HCT116 (cell line): ENCODE measurements at regions not wholly inside any gene's neighbourhood (a gene's known extent, or its start where the extent isn't known, plus 50 kb on each side); places are given as distances from the start of the nearest gene placed in this dataset.

ENCODE experiments used
- ATAC-seq: fragments of 200-7000 bp; cut with Tn5 transposase; 2 replicates; pipeline ENCODE4 v1.9.1; 2020; ENCODE audit warnings: mild to moderate bottlenecking, moderate library complexity
- BruUV-seq: library from RNA; stranded (reverse); fragments of 400-500 nt; replicated peaks from 2 replicates; lab custom pipeline; 2021; lab: Mats Ljungman, UMichigan
- CTCF ChIA-PET: fragments of 300-600 bp; sonication (Branson Sonifier 250); formaldehyde crosslinking; loops from one replicate; lab custom pipeline; 2021; ENCODE audit warnings: antibody characterized with exemption; lab: Charles Lee
- POLR2A ChIA-PET: fragments of 300-600, 350-600 bp; sonication (Branson Sonifier 250); formaldehyde crosslinking; loops from one replicate; lab custom pipeline; 2021; ENCODE audit warnings: antibody characterized with exemption; lab: Charles Lee
- RAD21 ChIA-PET, 2 experiments: fragments of 300-600 bp; sonication (Branson Sonifier 250); formaldehyde crosslinking; loops; one replicate each; lab custom pipeline; 2023; ENCODE audit warnings: low total read pairs in 2 of 2; ENCODE audit not compliant: uncharacterized antibody in 2 of 2, unreplicated experiment in 2 of 2, low non-redundant PET in 1 of 2; lab: Charles Lee
- DNase-seq: peaks from one replicate; pipeline ENCODE4 v3.0.0-alpha.2; 2010; ENCODE audit warnings: low read depth, low spot score
- H2AFZ ChIP-seq: fragments of 200-600 bp; shearing (Covaris generic), sonication (generic); 2 replicates; pipeline ENCODE4 v1.6.1; 2017; ENCODE audit warnings: low read depth, mixed run types, mixed read lengths, antibody characterized with exemption, low read length; ENCODE audit not compliant: poor library complexity, severe bottlenecking
- H3K27ac ChIP-seq: 2 replicates; pipeline ENCODE4 v1.5.1; 2012; ENCODE audit warnings: low read depth, low read length
- H3K27me3 ChIP-seq: fragments of 200-600 bp; sonication (generic); 2 replicates; pipeline ENCODE4 v1.6.1; 2016; ENCODE audit warnings: mixed run types, low read length, mixed read lengths; ENCODE audit not compliant: insufficient read depth
- H3K36me3 ChIP-seq, 2 experiments: fragments of 200-500 bp in 1 of 2; fragments of 200-600 bp in 1 of 2; sonication (Bioruptor generic) in 1 of 2; sonication (generic) in 1 of 2; 2 replicates each; pipeline versions ENCODE4 v1.5.1 to v1.6.1; 2014 to 2016; ENCODE audit warnings: low read length in 2 of 2, inconsistent platforms in 1 of 2, mixed read lengths in 1 of 2, mixed run types in 1 of 2; ENCODE audit not compliant: insufficient read depth in 2 of 2, control insufficient read depth in 1 of 2
- H3K4me1 ChIP-seq, 2 experiments: fragments of 200-600 bp in 1 of 2; sonication (generic) in 1 of 2; 2 replicates each; pipeline versions ENCODE4 v1.5.1 to v1.6.1; 2012 to 2017; ENCODE audit warnings: low read length in 2 of 2, inconsistent platforms in 1 of 2, mild to moderate bottlenecking in 1 of 2, mixed read lengths in 1 of 2, mixed run types in 1 of 2, moderate library complexity in 1 of 2; ENCODE audit not compliant: insufficient read depth in 2 of 2, control insufficient read depth in 1 of 2
- H3K4me2 ChIP-seq: fragments of 200-600 bp; sonication (generic); 2 replicates; pipeline ENCODE4 v1.6.1; 2017; ENCODE audit warnings: mixed run types, low read length, mixed read lengths
- H3K4me3 ChIP-seq, 2 experiments: fragments of 200-600 bp in 1 of 2; sonication (generic) in 1 of 2; replicated peaks in 1 of 2; 2 replicates each; pipeline ENCODE4 v1.5.1; 2011 to 2016; ENCODE audit warnings: low read length in 2 of 2, control low read depth in 1 of 2, low read depth in 1 of 2, mild to moderate bottlenecking in 1 of 2, mixed read lengths in 1 of 2, mixed run types in 1 of 2
- H3K79me2 ChIP-seq: fragments of 200-600 bp; sonication (generic); 2 replicates; pipeline ENCODE4 v1.6.1; 2017; ENCODE audit warnings: mild to moderate bottlenecking, mixed run types, low read length, moderate library complexity, mixed read lengths; ENCODE audit not compliant: insufficient read depth
- H3K9ac ChIP-seq: fragments of 200-600 bp; sonication (generic); 2 replicates; pipeline ENCODE4 v1.6.1; 2016; ENCODE audit warnings: low read length, mixed read lengths
- H3K9me2 ChIP-seq: fragments of 200-600 bp; sonication (generic), shearing (Covaris generic); 2 replicates; pipeline ENCODE4 v1.6.1; 2017; ENCODE audit warnings: mixed run types, mild to moderate bottlenecking, moderate library complexity; ENCODE audit not compliant: insufficient read depth
- H3K9me3 ChIP-seq, 2 experiments: fragments of 200-500 bp in 1 of 2; fragments of 200-600 bp in 1 of 2; sonication (Bioruptor generic) in 1 of 2; sonication (generic) in 1 of 2; 2 replicates each; pipeline ENCODE4 v1.6.1; 2014 to 2017; ENCODE audit warnings: low read length in 2 of 2, mixed read lengths in 2 of 2, inconsistent platforms in 1 of 2, low read depth in 1 of 2, mild to moderate bottlenecking in 1 of 2, mixed run types in 1 of 2, moderate library complexity in 1 of 2; ENCODE audit not compliant: control insufficient read depth in 1 of 2, insufficient read depth in 1 of 2
- H4K20me1 ChIP-seq: fragments of 200-600 bp; sonication (generic), shearing (Covaris generic); 2 replicates; pipeline ENCODE4 v1.6.1; 2017; ENCODE audit warnings: mixed run types, mild to moderate bottlenecking, moderate library complexity; ENCODE audit not compliant: insufficient read depth
- EGR1 ChIP-seq: IDR thresholded peaks from 2 replicates; pipeline ENCODE4 v1.6.1; 2012; ENCODE audit warnings: low read depth
- EZH2phosphoT487 ChIP-seq: fragments of 200-600 bp; IDR thresholded peaks from 2 replicates; pipeline ENCODE4 v1.6.1; 2018; ENCODE audit warnings: antibody characterized with exemption, borderline replicate concordance
- JUND ChIP-seq: IDR thresholded peaks from 2 replicates; pipeline ENCODE4 v1.6.1; 2012
- POLR2A ChIP-seq: IDR thresholded peaks from 2 replicates; pipeline ENCODE4 v1.7.0; 2011; ENCODE audit warnings: borderline replicate concordance; ENCODE audit not compliant: insufficient read depth, insufficient read length; ENCODE audit errors: extremely low read depth
- POLR2AphosphoS5 ChIP-seq: IDR thresholded peaks from 2 replicates; pipeline ENCODE4 v1.6.1; 2011; ENCODE audit warnings: mild to moderate bottlenecking, low read depth, low read length, moderate library complexity
- RAD21 ChIP-seq: IDR thresholded peaks from 2 replicates; pipeline ENCODE4 v1.6.1; 2012; ENCODE audit warnings: low read depth, mild to moderate bottlenecking
- SIN3A ChIP-seq: IDR thresholded peaks from 2 replicates; pipeline ENCODE4 v1.6.1; 2012; ENCODE audit warnings: low read depth
- SRF ChIP-seq: IDR thresholded peaks from 2 replicates; pipeline ENCODE4 v1.6.1; 2012; ENCODE audit warnings: low read depth
- TCF7L2 ChIP-seq: IDR thresholded peaks from 2 replicates; pipeline ENCODE4 v1.7.0; 2011; ENCODE audit warnings: borderline replicate concordance, inconsistent platforms; ENCODE audit not compliant: insufficient read depth, insufficient read length; ENCODE audit errors: extremely low read depth
- YY1 ChIP-seq: IDR thresholded peaks from 2 replicates; pipeline ENCODE4 v1.6.1; 2011; ENCODE audit warnings: low read length, low read depth, moderate library complexity, mild to moderate bottlenecking; ENCODE audit not compliant: insufficient replicate concordance; ENCODE audit errors: extremely low read depth
- ZFX ChIP-seq: fragments of 450-650 bp; IDR thresholded peaks from 2 replicates; pipeline ENCODE4 v1.6.1; 2017
- intact Hi-C: fragments of 100-400 bp; cut with micrococcal nuclease; formaldehyde crosslinking; loops from 2 replicates; pipeline ENCODE4 v1.10.0; 2022
- TF ChIP-seq, protein P1 (sequence below): IDR thresholded peaks from 2 replicates; pipeline ENCODE4 v1.6.1; 2012; ENCODE audit warnings: low read depth
- TF ChIP-seq, protein P2 (sequence below): IDR thresholded peaks from 2 replicates; pipeline ENCODE4 v1.6.1; 2011; ENCODE audit warnings: mild to moderate bottlenecking, low read length, moderate library complexity; ENCODE audit not compliant: insufficient replicate concordance; ENCODE audit errors: extremely low read depth

DNA sequence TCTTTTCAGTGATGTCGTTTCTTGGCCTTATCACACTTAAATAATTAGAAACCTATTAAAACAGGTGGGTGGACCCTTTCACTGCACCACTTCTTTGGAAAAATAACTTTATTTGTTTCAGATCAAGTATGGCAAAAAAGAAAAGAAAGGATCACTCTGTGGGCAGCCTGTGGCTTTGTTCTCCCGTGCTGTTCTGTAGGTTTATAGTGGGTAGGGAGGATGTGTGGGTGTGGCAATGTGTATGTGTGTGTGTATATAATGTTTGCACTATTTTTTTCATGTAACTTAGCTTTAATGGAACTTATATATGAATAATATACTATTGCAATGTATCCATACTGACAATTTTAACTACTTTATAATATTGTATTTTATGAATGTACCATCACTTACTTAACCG is 85.9 kb downstream of the ACTBL2 start:
- TF ChIP-seq EGR1 = no peak
- TF ChIP-seq, protein P1, sequence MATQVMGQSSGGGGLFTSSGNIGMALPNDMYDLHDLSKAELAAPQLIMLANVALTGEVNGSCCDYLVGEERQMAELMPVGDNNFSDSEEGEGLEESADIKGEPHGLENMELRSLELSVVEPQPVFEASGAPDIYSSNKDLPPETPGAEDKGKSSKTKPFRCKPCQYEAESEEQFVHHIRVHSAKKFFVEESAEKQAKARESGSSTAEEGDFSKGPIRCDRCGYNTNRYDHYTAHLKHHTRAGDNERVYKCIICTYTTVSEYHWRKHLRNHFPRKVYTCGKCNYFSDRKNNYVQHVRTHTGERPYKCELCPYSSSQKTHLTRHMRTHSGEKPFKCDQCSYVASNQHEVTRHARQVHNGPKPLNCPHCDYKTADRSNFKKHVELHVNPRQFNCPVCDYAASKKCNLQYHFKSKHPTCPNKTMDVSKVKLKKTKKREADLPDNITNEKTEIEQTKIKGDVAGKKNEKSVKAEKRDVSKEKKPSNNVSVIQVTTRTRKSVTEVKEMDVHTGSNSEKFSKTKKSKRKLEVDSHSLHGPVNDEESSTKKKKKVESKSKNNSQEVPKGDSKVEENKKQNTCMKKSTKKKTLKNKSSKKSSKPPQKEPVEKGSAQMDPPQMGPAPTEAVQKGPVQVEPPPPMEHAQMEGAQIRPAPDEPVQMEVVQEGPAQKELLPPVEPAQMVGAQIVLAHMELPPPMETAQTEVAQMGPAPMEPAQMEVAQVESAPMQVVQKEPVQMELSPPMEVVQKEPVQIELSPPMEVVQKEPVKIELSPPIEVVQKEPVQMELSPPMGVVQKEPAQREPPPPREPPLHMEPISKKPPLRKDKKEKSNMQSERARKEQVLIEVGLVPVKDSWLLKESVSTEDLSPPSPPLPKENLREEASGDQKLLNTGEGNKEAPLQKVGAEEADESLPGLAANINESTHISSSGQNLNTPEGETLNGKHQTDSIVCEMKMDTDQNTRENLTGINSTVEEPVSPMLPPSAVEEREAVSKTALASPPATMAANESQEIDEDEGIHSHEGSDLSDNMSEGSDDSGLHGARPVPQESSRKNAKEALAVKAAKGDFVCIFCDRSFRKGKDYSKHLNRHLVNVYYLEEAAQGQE = no peak
- TF ChIP-seq JUND = no peak
- TF ChIP-seq EZH2phosphoT487 = no peak
- TF ChIP-seq, protein P2, sequence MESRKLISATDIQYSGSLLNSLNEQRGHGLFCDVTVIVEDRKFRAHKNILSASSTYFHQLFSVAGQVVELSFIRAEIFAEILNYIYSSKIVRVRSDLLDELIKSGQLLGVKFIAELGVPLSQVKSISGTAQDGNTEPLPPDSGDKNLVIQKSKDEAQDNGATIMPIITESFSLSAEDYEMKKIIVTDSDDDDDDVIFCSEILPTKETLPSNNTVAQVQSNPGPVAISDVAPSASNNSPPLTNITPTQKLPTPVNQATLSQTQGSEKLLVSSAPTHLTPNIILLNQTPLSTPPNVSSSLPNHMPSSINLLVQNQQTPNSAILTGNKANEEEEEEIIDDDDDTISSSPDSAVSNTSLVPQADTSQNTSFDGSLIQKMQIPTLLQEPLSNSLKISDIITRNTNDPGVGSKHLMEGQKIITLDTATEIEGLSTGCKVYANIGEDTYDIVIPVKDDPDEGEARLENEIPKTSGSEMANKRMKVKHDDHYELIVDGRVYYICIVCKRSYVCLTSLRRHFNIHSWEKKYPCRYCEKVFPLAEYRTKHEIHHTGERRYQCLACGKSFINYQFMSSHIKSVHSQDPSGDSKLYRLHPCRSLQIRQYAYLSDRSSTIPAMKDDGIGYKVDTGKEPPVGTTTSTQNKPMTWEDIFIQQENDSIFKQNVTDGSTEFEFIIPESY = no peak
- TF ChIP-seq SRF = no peak
- TF ChIP-seq POLR2A = no peak
- no peak for TF ChIP-seq POLR2AphosphoS5
- no peak for TF ChIP-seq YY1
- TF ChIP-seq TCF7L2 = no peak
- TF ChIP-seq SIN3A = no peak
- TF ChIP-seq ZFX = no peak
- TF ChIP-seq RAD21 = no peak
- DNase-seq (no peak), ATAC-seq (no peak)
- ChIA-PET POLR2A (no interaction called here), RAD21 (no interaction called here), CTCF (no interaction called here)
- BruUV-seq = no TSS peak
- intact Hi-C loops = no loop called here
- Histone ChIP-seq H3K4me3 (no peak overlapping the region), H3K4me2 (no peak overlapping the region), H3K4me1 (no peaks in the 10 kb centered on the region), H4K20me1 (no peaks in the 10 kb centered on the region), H3K79me2 (no peaks in the 10 kb centered on the region), H2AFZ (no peak overlapping the region), H3K27me3 (no peaks in the 10 kb centered on the region), H3K9ac (no peak overlapping the region), H3K9me3 (no peaks in the 10 kb centered on the region), H3K36me3 (no peaks in the 10 kb centered on the region), H3K27ac (no peak overlapping the region), H3K9me2 (no peaks in the 10 kb centered on the region)
